HepG2 (cell line): ENCODE measurements at regions not wholly inside any gene's neighbourhood (a gene's known extent, or its start where the extent isn't known, plus 50 kb on each side); places are given as distances from the start of the nearest gene placed in this dataset.

Experiments
- ATAC-seq: fragments of 200-7000 bp; cut with Tn5 transposase; 3 replicates; pipeline ENCODE4 v1.9.1; 2020; ENCODE audit warnings: mild to moderate bottlenecking, moderate library complexity
- BruUV-seq: library from RNA; stranded (reverse); fragments of 400-500 nt; replicated peaks from 2 replicates; lab custom pipeline; 2021; lab: Mats Ljungman, UMichigan
- CTCF ChIA-PET: fragments of 300-600 bp; formaldehyde crosslinking; extraction: SDS; loops from one replicate; lab custom pipeline; 2021; ENCODE audit warnings: low total read pairs, inconsistent platforms, low intra/inter-chr PET ratio; lab: Yijun Ruan, JAX
- POLR2A ChIA-PET: fragments of 350-600 bp; sonication (Branson Sonifier 250); formaldehyde crosslinking; loops from one replicate; lab custom pipeline; 2020; ENCODE audit warnings: antibody characterized with exemption, inconsistent platforms; lab: Yijun Ruan, JAX
- DNase-seq: peaks from one replicate; pipeline ENCODE4 v3.0.0-alpha.2; 2015; ENCODE audit warnings: low spot score
- FAIRE-seq: peaks from 3 replicates; lab custom pipeline; 2011; peaks lifted over from hg19 to GRCh38; lab: Jason Lieb, UNC
- H2AFZ ChIP-seq: one replicate; pipeline ENCODE4 v1.6.1; 2011; ENCODE audit warnings: low read length, inconsistent platforms
- H3K27ac ChIP-seq: fragments of 300-600 bp; 3 replicates; pipeline ENCODE4 v1.8.0; 2011; ENCODE audit warnings: mixed run types, mild to moderate bottlenecking, mixed read lengths, low read length, inconsistent platforms; ENCODE audit not compliant: insufficient read depth; ENCODE audit errors: extremely low read length
- H3K27me3 ChIP-seq, 2 experiments: fragments of 200-600 bp in 1 of 2; 2 replicates in 1 of 2; 3 replicates in 1 of 2; pipeline versions ENCODE4 v1.6.0 to v1.8.0; 2011; ENCODE audit warnings: low read length in 2 of 2, mild to moderate bottlenecking in 2 of 2, moderate library complexity in 2 of 2, inconsistent platforms in 1 of 2; ENCODE audit not compliant: insufficient read depth in 2 of 2, control insufficient read depth in 1 of 2
- H3K36me3 ChIP-seq, 2 experiments: fragments of 200-600 bp in 1 of 2; replicated peaks in 1 of 2; 2 replicates in 1 of 2; 3 replicates in 1 of 2; pipeline versions ENCODE4 v1.5.1 to v1.8.0; 2011; ENCODE audit warnings: low read length in 2 of 2, inconsistent platforms in 1 of 2; ENCODE audit not compliant: insufficient read depth in 2 of 2, control insufficient read depth in 1 of 2
- H3K4me1 ChIP-seq: 2 replicates; pipeline ENCODE4 v1.5.1; 2012; ENCODE audit warnings: low read length, inconsistent platforms; ENCODE audit not compliant: insufficient read depth
- H3K4me2 ChIP-seq: 2 replicates; pipeline ENCODE4 v1.6.0; 2011; ENCODE audit warnings: low read depth, low read length, inconsistent platforms
- H3K4me3 ChIP-seq, 3 experiments: fragments of 200-600 bp in 1 of 3; sonication (generic), shearing (Covaris generic) in 1 of 3; replicated peaks in 1 of 3; 2 replicates each; pipeline ENCODE4 v1.5.1; 2011 to 2016; ENCODE audit warnings: low read length in 3 of 3, inconsistent platforms in 2 of 3, low read depth in 2 of 3, mild to moderate bottlenecking in 2 of 3, control low read depth in 1 of 3, mixed read lengths in 1 of 3; ENCODE audit not compliant: insufficient read depth in 1 of 3
- H3K79me2 ChIP-seq: one replicate; pipeline ENCODE4 v1.6.1; 2011; ENCODE audit warnings: low read length, inconsistent platforms; ENCODE audit not compliant: insufficient read depth
- H3K9ac ChIP-seq: 2 replicates; pipeline ENCODE4 v1.6.0; 2011; ENCODE audit warnings: mild to moderate bottlenecking, low read depth, low read length, inconsistent platforms; ENCODE audit not compliant: insufficient read depth
- H3K9me3 ChIP-seq: 2 replicates; pipeline ENCODE4 v1.5.1; 2012; ENCODE audit warnings: mild to moderate bottlenecking, low read length
- H4K20me1 ChIP-seq: 2 replicates; pipeline ENCODE4 v1.6.0; 2011; ENCODE audit warnings: inconsistent platforms, mild to moderate bottlenecking, low read length, moderate library complexity; ENCODE audit not compliant: insufficient read depth
- AKAP8 ChIP-seq: sonication (generic); formaldehyde crosslinking; IDR thresholded peaks from 2 replicates; pipeline ENCODE4 v1.5.1; 2020; ENCODE audit warnings: mild to moderate bottlenecking, missing genetic modification reagents
- CEBPB ChIP-seq: IDR thresholded peaks from 2 replicates; pipeline ENCODE4 v1.6.1; 2011; ENCODE audit warnings: low read depth, low read length, improper control_type of control experiment, borderline replicate concordance
- HNRNPLL ChIP-seq: fragments of 200-400 bp; formaldehyde crosslinking; IDR thresholded peaks from 2 replicates; pipeline ENCODE4 v1.6.1; 2017; ENCODE audit warnings: mild to moderate bottlenecking, low read depth, low read length; ENCODE audit not compliant: poor library complexity, severe bottlenecking
- NFKBIZ ChIP-seq: IDR thresholded peaks from 2 replicates; pipeline ENCODE4 v1.6.1; 2018; ENCODE audit warnings: missing genetic modification reagents, missing compliant biosample characterization
- NR2F1 ChIP-seq, 2 experiments: fragments of 450-650 bp in 1 of 2; formaldehyde crosslinking in 1 of 2; IDR thresholded peaks; 2 replicates each; pipeline versions ENCODE4 v1.5.0 to v1.6.1; 2016 to 2020; ENCODE audit warnings: mild to moderate bottlenecking in 1 of 2, missing compliant biosample characterization in 1 of 2, missing genetic modification reagents in 1 of 2, moderate library complexity in 1 of 2
- RBFOX2 ChIP-seq: fragments of 200-400 bp; formaldehyde crosslinking; IDR thresholded peaks from 2 replicates; pipeline ENCODE4 v1.6.1; 2017; ENCODE audit warnings: low read depth, mild to moderate bottlenecking, low read length
- RBM22 ChIP-seq: fragments of 200-400 bp; formaldehyde crosslinking; optimal IDR thresholded peaks from 2 replicates; pipeline ENCODE3; 2017; ENCODE audit warnings: mild to moderate bottlenecking, low read length, moderate library complexity
- THAP11 ChIP-seq: IDR thresholded peaks from 2 replicates; pipeline ENCODE4 v1.6.1; 2016; ENCODE audit warnings: missing biosample characterization, missing genetic modification reagents
- TRIM22 ChIP-seq: fragments of 450-650 bp; IDR thresholded peaks from 2 replicates; pipeline ENCODE4 v1.6.1; 2017
- ZBTB20 ChIP-seq: sonication (generic); formaldehyde crosslinking; IDR thresholded peaks from 2 replicates; pipeline ENCODE4 v1.8.1; 2023; ENCODE audit warnings: missing genetic modification reagents, low read depth, mild to moderate bottlenecking, borderline replicate concordance
- ZBTB38 ChIP-seq: sonication (generic); formaldehyde crosslinking; IDR thresholded peaks from 2 replicates; pipeline ENCODE4 v1.5.1; 2020; ENCODE audit warnings: mild to moderate bottlenecking, missing genetic modification reagents
- ZFP1 ChIP-seq: IDR thresholded peaks from 2 replicates; pipeline ENCODE4 v1.6.1; 2016
- ZNF343 ChIP-seq: sonication (generic); formaldehyde crosslinking; IDR thresholded peaks from 2 replicates; pipeline ENCODE4 v1.4.0; 2020; ENCODE audit warnings: mild to moderate bottlenecking, missing genetic modification reagents
- ZNF362 ChIP-seq: sonication (generic); formaldehyde crosslinking; IDR thresholded peaks from 2 replicates; pipeline ENCODE4 v1.4.0; 2020; ENCODE audit warnings: missing genetic modification reagents, mild to moderate bottlenecking, borderline replicate concordance
- ZNF451 ChIP-seq: sonication (generic); formaldehyde crosslinking; IDR thresholded peaks from 2 replicates; pipeline ENCODE4 v1.5.0; 2020; ENCODE audit warnings: mild to moderate bottlenecking, missing genetic modification reagents
- ZNF510 ChIP-seq: sonication (generic); formaldehyde crosslinking; IDR thresholded peaks from 2 replicates; pipeline ENCODE4 v1.4.0; 2020; ENCODE audit warnings: low read depth, mild to moderate bottlenecking, missing genetic modification reagents
- ZNF639 ChIP-seq: conservative IDR thresholded peaks from 2 replicates; pipeline ENCODE4 v1.6.1; 2018; ENCODE audit warnings: missing genetic modification reagents
- ZNF747 ChIP-seq: sonication (generic); formaldehyde crosslinking; IDR thresholded peaks from 2 replicates; pipeline ENCODE4 v1.8.1; 2023; ENCODE audit warnings: missing genetic modification reagents, mild to moderate bottlenecking, borderline replicate concordance
- WGBS: methylation state at CpG from one replicate; pipeline ENCODE4 v1.1.6; 2017; ENCODE audit warnings: low lambda C conversion rate; 5-methylcytosine and 5-hydroxymethylcytosine counted together
- in situ Hi-C: cut with HindIII; loops from 2 replicates; pipeline ENCODE4 v1.10.0; 2017; ENCODE audit warnings: low pct_unique_long_range_greater_than_20kb; ENCODE audit not compliant: extremely low pct_ligation_motif_present
- intact Hi-C: fragments of 100-400 bp; cut with micrococcal nuclease; formaldehyde crosslinking; loops from one replicate; pipeline ENCODE4 v1.10.0; 2022; ENCODE audit not compliant: unreplicated experiment

DNA sequence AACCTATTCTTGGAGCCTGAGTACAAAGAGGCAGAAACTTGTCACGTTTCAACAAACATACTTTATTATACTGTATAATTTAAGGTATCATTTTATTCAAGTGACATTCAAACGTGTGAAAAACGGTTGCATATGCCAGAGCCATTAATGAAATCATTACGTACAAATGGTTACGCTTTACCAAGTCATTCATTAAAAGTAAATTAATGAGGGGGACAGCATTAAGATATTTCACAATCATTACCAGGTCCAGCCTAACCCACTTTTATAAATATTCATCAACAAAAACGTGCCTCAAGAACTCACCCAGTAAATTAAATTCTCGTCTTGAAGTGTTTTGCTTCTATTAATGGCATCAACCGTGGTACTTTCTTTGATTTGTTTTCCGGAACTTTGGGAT is 253.0 kb downstream of the RPS24 start:
- ChIA-PET POLR2A (no interaction called here), CTCF (no interaction called here)
- no peak for TF ChIP-seq ZNF747
- TF ChIP-seq ZBTB20 (CRISPR knock-in tag): no peak
- 0 out of 2 replicates have a peak, but pooled peaks have one; percentile 29 for TF ChIP-seq CEBPB
- DNase-seq: no peak
- Histone ChIP-seq H3K27me3 (peaks cover 3 to 20% of the 10 kb centered on the region in 2 experiments; a peak in 4 of 5 replicates), H3K9ac (no peak overlapping the region), H3K4me1 (no peaks in the 10 kb centered on the region), H2AFZ (no peak overlapping the region), H4K20me1 (no peaks in the 10 kb centered on the region), H3K27ac (no peak overlapping the region), H3K4me3 (no peak overlapping the region), H3K9me3 (no peaks in the 10 kb centered on the region), H3K36me3 (no peaks in the 10 kb centered on the region), H3K4me2 (no peak overlapping the region), H3K79me2 (no peaks in the 10 kb centered on the region)
- ATAC-seq: no peak
- no TSS peak for BruUV-seq
- in situ Hi-C loops (no loop called here), intact Hi-C loops (no loop called here)
- no peak for FAIRE-seq
- 28% methylated on average over 9 of the region's 9 CpGs for WGBS

GRCh38 chr10:78287618-78288017 is 254.0 kb downstream of the RPS24 start:
- Histone ChIP-seq H3K4me1 (no peaks in the 10 kb centered on the region), H4K20me1 (no peaks in the 10 kb centered on the region)
- no TSS peak for BruUV-seq
- no peak for TF ChIP-seq TRIM22
- no peak for TF ChIP-seq THAP11 (CRISPR knock-in tag)
- no peak for TF ChIP-seq ZBTB38 (CRISPR knock-in tag)
- no peak for TF ChIP-seq ZNF343
- no peak for TF ChIP-seq ZNF510 (CRISPR knock-in tag)
- TF ChIP-seq AKAP8 (CRISPR knock-in tag): no peak
- TF ChIP-seq RBFOX2: no peak
- no peak for TF ChIP-seq NFKBIZ (CRISPR knock-in tag)
- TF ChIP-seq ZNF451 (CRISPR knock-in tag): no peak
- no peak for TF ChIP-seq ZNF639 (CRISPR knock-in tag)
- no peak for TF ChIP-seq HNRNPLL
- no peak for TF ChIP-seq ZFP1 (CRISPR knock-in tag)
- no peak for TF ChIP-seq RBM22
- no peak for TF ChIP-seq ZNF362 (CRISPR knock-in tag)
- no peak for TF ChIP-seq NR2F1 (CRISPR knock-in tag; IDR thresholded peaks at IDR 0.05)
- TF ChIP-seq, all 625 proteins: peak for 0
- Histone ChIP-seq H3K27me3 (peaks cover 3 to 13% of the 10 kb centered on the region in 2 experiments; a peak in 3 of 5 replicates), H3K79me2 (no peaks in the 10 kb centered on the region), H3K4me3 (no peak overlapping the region), H2AFZ (no peak overlapping the region), H3K36me3 (no peaks in the 10 kb centered on the region), H3K9ac (no peak overlapping the region), H3K27ac (no peak overlapping the region), H3K4me2 (no peak overlapping the region), H3K9me3 (no peaks in the 10 kb centered on the region)
- intact Hi-C loops (no loop called here), in situ Hi-C loops (no loop called here)
- ChIA-PET CTCF (no interaction called here), POLR2A (no interaction called here)
- no peak for DNase-seq
- WGBS: 0% methylated on average over 1 of the region's 1 CpG
- no peak for FAIRE-seq
- ATAC-seq: no peak
